ENCODE measurements at regions not wholly inside any gene's neighbourhood (a gene's known extent, or its start where the extent isn't known, plus 50 kb on each side); places are given as distances from the start of the nearest gene placed in this dataset.
"Not testable (repeated sequence)": the region's sequence is repeated elsewhere in the genome, so short reads cannot be mapped to it uniquely, and the experiment has no call there.

DNA sequence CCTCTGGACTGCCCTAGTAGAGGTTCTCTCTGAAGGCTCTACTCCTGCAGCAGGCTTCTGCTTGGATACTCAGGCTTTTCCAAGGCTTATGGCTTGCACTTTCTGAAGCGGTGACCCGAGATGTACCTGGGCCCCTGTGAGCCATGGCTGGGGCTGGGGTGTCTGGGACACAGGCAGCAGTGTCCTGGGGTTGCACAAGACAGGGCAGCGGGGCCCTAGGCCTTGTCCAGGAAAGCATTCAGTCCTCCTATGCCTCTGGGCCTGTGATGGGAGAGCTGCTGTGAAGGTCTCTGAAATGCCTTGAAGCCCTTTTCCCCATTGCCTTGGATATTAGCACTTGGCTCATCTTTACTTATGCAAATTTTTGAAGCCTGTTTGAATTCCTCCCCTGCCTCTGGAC lies 192.2 kb downstream of the YTHDC2 start:
- Histone ChIP-seq H3K4me1 (no peaks in the 10 kb centered on the region), H3K9me3 (no peaks in the 10 kb centered on the region), H3K4me3 (no peak overlapping the region), H3K27ac (no peak overlapping the region), H3K36me3 (ENCODE audit: insufficient read depth in 1 of 2, low read depth in 1 of 2) (no peaks in the 10 kb centered on the region), H3K27me3 (ENCODE audit: insufficient read depth in 3 of 3, low read length in 2 of 3) (peaks cover 0 to 4% (median 2%) of the 10 kb centered on the region in 3 donors)
- no peak for DNase-seq
- no peak for ATAC-seq
- 87 to 91% (median 88%) methylated on average over 3 of the region's 3 CpGs for WGBS, 3 donors
- TF ChIP-seq CTCF (IDR thresholded peaks at IDR 0.05), result no peak
- intact Hi-C loops (cut with DNase I), result no loop called here

GRCh38 chr5:113713051-113713450 lies 199.6 kb downstream of the YTHDC2 start:
- TF ChIP-seq CTCF (IDR thresholded peaks at IDR 0.05), result no peak
- ATAC-seq, result no peak
- no peaks in the 10 kb centered on the region for H3K36me3 ChIP-seq (ENCODE audit: insufficient read depth in 1 of 2, low read depth in 1 of 2)

DNA sequence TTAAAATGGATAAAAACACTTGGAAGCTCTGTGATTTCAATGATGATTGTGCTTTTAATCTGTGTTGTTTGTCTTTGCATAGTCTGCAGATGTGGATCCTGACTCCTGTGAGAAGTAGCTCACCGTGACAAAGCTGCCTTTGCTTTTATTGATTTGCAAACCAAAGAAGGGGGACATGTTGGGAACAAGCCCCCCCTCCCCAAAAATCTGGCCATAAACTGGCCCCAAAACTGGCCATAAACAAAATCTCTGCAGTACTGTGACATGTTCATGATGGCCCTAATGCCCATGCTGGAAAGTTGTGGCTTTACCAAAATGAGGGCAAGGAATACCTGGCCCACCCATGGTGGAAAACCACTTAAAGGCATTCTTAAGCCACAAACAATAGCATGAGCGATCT lies 202.4 kb downstream of the YTHDC2 start:
- ATAC-seq; H3K27ac ChIP-seq; H3K9me3 ChIP-seq; H3K4me3 ChIP-seq; intact Hi-C loops (cut with DNase I); H3K4me1 ChIP-seq; H3K27me3 ChIP-seq (ENCODE audit: insufficient read depth in 3 of 3, low read length in 2 of 3); H3K36me3 ChIP-seq (ENCODE audit: insufficient read depth in 1 of 2, low read depth in 1 of 2); DNase-seq: not testable (repeated sequence)
- 66 to 92% (median 73%) methylated on average over 2 of the region's 2 CpGs for WGBS, 3 donors

More at GRCh38 chr5:113713051-113713450, 199.6 kb downstream of the YTHDC2 start:
- intact Hi-C loops (cut with DNase I), result no loop called here
- WGBS, 3 donors, result 47 to 55% (median 50%) methylated on average over 1 of the region's 1 CpG
- no peak overlapping the region for H3K27ac ChIP-seq
- H3K27me3 ChIP-seq (ENCODE audit: insufficient read depth in 3 of 3, low read length in 2 of 3), result peaks cover 0 to 4% (median 0%) of the 10 kb centered on the region in 3 donors
- no peak for DNase-seq
- H3K4me1 ChIP-seq, result no peaks in the 10 kb centered on the region
- H3K9me3 ChIP-seq, result no peaks in the 10 kb centered on the region
- no peak overlapping the region for H3K4me3 ChIP-seq

- Histone ChIP-seq H3K27ac (no peak overlapping the region), H3K36me3 (ENCODE audit: insufficient read depth in 1 of 2, low read depth in 1 of 2) (no peaks in the 10 kb centered on the region), H3K4me3 (no peak overlapping the region), H3K4me1 (no peaks in the 10 kb centered on the region), H3K27me3 (ENCODE audit: insufficient read depth in 3 of 3, low read length in 2 of 3) (no peaks in the 10 kb centered on the region), H3K9me3 (no peaks in the 10 kb centered on the region)
- intact Hi-C loops (cut with DNase I), result no loop called here
- WGBS, 3 donors, result 53 to 69% (median 68%) methylated on average over 1 of the region's 1 CpG
- ATAC-seq (no peak), DNase-seq (no peak)
- TF ChIP-seq CTCF (IDR thresholded peaks at IDR 0.05), result no peak
Observed at GRCh38 chr5:113719549-113719948, 206.1 kb downstream of the YTHDC2 start.

GRCh38 chr5:113721171-113721570 lies 207.7 kb downstream of the YTHDC2 start:
- intact Hi-C loops (cut with DNase I), result no loop called here
- no peak for ATAC-seq
- H3K9me3 ChIP-seq, result no peaks in the 10 kb centered on the region
- no peaks in the 10 kb centered on the region for H3K4me1 ChIP-seq
- no peak overlapping the region for H3K27ac ChIP-seq
- WGBS, 3 donors, result 50 to 74% (median 58%) methylated on average over 2 of the region's 2 CpGs
- H3K36me3 ChIP-seq (ENCODE audit: insufficient read depth in 1 of 2, low read depth in 1 of 2), result no peaks in the 10 kb centered on the region
- no peak overlapping the region for H3K4me3 ChIP-seq
- TF ChIP-seq CTCF (IDR thresholded peaks at IDR 0.05), result no peak
- H3K27me3 ChIP-seq (ENCODE audit: insufficient read depth in 3 of 3, low read length in 2 of 3), result no peaks in the 10 kb centered on the region
- no peak for DNase-seq
